ENCODE measurements at regions not wholly inside any gene's neighbourhood (a gene's known extent, or its start where the extent isn't known, plus 50 kb on each side); places are given as distances from the start of the nearest gene placed in this dataset.

GRCh38 chr6:17047889-17048288 is 54.0 kb upstream of the STMND1 start:
- no peak for DNase-seq (ENCODE audit: low read depth)

- no peak for DNase-seq (ENCODE audit: low read depth)
Observed at GRCh38 chr6:17045581-17046322, 56.1 kb upstream of the STMND1 start.

GRCh38 chr6:17043148-17043522 is 58.7 kb upstream of the STMND1 start:
- DNase-seq (ENCODE audit: low read depth): no peak

DNA sequence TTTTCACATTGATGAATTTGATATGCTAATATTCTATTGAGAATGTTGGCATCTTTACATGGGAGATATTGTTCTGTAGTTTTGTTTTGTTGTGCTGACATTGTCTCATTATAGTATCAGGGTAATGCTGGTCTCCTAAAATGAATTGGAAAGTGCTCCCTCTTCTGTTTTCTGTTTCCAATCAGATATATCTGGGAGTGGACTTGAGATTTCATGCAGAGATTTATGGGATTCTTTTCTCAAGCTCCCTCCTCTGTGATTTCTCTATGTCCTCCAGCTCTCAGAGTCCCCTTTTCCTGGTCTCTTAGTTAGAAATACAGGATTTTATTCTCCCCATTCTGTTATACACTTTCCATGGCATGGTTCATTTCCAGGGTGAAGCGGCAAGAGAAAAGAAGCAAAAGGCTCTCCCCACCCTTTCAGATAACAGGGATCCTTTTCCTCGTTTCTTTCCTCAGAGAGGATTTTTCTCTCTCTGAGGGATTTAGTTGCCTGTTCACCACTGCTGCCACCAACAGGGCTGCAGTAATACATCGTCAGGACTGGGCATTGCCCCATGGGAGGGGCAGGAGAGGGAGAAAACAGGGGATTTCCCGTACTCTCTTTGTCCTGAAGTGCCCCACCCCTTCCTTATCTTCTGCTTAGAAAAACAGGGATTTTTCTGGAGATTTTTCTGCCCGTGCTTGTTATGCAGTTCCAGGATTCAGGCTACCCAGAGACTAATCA is 59.3 kb upstream of the STMND1 start:
- no peak for DNase-seq (ENCODE audit: low read depth)

DNA sequence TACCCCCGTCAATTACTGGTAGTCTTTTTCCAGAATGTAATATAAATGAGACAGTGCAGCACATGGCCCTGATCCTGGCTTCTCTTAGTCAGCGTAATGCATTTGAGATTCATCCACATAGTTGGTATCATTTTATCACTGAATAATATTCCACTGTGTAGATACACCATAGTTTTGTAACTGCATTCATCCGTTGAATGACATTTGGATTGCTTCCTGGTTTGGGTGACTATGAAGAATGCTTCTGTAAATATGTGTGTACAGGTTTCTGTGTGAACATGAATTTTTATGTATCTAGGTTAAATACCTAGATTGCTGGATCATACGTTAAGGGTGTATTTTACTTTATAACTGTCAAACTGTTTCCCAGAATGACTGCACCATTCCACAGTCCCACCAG is 62.6 kb upstream of the STMND1 start:
- DNase-seq (ENCODE audit: low read depth): no peak

DNA sequence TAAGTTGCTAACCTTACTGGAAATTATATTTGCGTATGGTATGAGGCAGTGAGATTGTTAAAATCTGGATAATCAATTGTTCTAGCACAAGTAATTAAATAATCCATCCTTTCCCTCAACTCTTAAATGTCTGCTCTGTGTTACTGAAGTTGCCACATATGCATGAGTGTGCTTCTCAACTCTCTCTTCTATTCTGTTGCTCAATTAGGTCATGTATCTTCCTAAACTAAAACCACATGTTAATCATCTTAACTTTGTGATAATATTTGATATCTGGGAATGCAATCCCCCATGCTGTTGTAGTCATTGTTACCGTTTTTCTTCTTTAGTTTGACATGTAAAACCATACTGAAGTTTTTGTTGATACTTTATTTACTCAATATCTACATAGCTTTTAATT is 63.5 kb upstream of the STMND1 start:
- no peak for DNase-seq (ENCODE audit: low read depth)

DNA sequence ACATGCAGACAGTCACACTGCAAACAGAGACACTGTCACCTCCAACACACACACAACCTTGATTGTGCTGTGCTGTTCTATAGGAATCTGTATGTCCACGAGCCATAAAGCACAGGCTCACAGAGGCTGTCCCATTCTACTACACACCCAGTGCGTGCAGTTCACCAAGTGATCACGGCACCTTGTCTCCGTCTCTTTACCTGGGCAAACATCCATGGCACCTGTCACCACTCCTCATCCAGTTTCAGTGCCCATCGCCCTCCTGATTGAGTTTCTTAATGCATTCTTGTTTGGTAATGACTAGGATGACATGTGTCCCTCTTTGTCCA is 65.8 kb upstream of the STMND1 start:
- no peak for DNase-seq (ENCODE audit: low read depth)

GRCh38 chr6:17035257-17036064 is 66.4 kb upstream of the STMND1 start:
- DNase-seq (ENCODE audit: low read depth): no peak

DNA sequence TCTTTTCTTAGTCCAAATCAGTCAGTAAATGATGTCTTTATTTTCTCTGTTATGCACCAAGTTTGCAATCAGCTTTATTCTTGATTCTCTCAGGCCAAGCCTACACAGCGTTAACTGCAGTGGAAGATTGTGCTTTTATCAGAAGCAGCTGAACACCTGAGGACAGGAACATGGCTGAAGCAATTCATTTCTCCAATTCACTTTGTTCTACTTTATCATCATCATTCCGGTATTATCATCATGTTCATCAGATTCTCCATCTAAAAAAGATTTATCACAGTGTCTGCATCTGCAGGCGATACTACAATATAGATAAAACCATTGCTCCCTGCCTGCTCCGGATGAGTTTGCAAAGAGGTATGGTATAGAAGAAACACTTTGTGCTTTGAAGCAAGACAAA is 68.1 kb upstream of the STMND1 start:
- DNase-seq (ENCODE audit: low read depth): no peak

GRCh38 chr6:17032988-17033634 is 68.7 kb upstream of the STMND1 start:
- DNase-seq (ENCODE audit: low read depth): no peak

- DNase-seq (ENCODE audit: low read depth): no peak
Observed at GRCh38 chr6:17032590-17032987, 69.3 kb upstream of the STMND1 start.

GRCh38 chr6:17031961-17032360 is 69.9 kb upstream of the STMND1 start:
- DNase-seq (ENCODE audit: low read depth): no peak

- DNase-seq (ENCODE audit: low read depth): no peak
Observed at GRCh38 chr6:17027441-17027840, 74.4 kb upstream of the STMND1 start.

DNA sequence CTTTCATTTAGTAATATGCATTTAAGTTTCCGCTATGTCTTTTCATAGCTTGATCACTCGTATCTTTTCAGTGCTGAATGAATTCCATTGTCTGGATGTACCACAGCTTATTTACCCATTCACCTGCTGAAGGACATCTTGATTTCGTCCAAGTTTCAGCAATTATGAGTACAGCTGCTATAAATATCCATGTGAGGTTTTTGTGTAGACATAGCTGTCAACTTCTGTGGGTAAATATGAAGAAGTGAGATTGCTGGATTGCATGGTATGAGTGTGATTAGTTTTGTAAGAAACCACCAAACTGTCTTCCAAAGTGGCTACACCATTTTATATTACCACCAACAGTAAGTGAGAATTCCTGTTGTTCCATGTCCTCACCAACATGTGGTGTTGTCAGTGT is 79.2 kb upstream of the STMND1 start:
- DNase-seq (ENCODE audit: low read depth): no peak

DNA sequence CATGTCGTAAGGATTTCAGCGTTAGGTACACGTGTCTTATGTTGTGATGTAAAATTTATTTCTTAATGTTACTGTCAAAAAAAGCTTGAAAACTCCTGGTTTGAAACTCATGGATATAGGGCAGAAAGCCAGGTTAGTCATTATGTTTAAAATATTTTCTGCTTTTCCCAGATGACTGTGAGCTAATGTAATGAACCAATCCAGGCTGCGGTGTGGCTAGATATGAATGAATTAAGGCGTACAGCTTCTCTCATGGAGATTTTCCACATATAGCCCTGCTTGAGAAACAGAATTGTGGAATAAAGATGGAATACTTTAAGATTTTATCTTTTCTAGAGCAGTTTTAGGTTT is 80.3 kb upstream of the STMND1 start:
- DNase-seq (ENCODE audit: low read depth): no peak

DNA sequence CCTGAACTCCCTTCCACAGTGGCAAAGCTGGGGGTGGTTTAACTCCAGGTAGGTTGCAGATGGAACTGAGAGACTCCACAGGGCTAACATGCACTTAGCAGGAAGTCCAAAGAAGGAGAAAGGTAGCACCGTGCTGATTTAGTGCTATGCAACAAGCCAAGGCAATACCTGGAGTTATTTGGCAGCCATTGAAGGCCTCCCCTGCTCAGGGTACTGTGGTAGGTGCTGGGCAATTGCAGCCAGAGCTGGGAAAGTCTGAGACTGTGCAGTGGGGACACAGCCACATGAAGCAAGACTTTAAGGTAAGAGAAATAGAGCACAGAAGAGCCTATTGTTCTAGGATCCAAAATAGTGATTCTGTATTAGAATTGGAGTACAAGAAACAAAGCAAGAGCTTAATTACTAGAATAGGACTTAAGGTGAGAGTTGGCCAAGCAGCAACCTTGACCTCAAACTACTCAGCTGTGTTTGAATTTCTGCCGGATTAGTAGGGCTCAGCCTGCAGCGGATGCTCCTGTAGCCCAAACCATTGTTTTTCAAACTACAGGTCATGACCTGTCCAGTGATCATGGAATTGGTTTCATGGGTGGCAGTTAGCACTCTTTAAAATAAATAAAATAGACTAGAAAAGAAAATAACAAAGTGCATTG is 80.8 kb upstream of the STMND1 start:
- no peak for DNase-seq (ENCODE audit: low read depth)

DNA sequence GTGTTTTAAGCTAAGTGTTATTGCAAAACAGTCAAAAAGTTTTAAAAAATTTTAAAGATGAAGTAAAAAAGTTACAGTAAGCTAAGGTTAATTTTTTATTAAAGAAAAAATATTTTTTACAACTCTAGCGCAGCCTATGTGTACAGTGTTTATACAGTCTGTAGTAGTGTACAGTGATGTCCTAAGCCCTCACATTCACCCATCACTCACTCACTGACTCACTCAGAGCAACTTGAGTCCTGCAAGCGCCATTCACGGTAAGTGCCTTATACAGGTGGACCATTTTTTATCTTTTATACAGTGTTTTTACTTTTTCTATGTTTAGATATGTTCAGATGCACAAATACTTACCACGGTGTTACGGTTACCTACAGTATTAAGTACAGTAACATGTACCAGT is 83.4 kb upstream of the STMND1 start:
- DNase-seq (ENCODE audit: low read depth): no peak

DNA sequence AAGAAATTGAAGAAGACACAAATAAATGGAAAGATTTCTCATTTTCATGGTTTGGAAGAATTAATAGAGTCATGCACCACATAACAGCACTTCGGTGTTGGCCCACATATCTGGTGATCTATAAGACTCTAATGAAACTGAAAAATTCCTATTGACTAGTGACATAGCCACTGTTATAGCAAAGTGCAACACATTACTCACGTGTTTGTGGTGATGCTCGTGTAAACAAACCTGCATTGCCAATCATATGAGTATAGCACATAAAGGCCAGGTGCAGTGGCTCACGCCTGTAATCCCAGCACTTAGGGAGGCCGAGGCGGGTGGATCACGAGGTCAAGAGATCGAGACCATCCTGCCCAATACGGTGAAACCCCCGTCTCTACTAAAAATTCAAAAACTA is 84.4 kb upstream of the STMND1 start:
- no peak for DNase-seq (ENCODE audit: low read depth)

GRCh38 chr6:17015551-17016381 is 86.1 kb upstream of the STMND1 start:
- DNase-seq (ENCODE audit: low read depth): peak; percentile 14

- no peak for DNase-seq (ENCODE audit: low read depth)
Observed at GRCh38 chr6:17015144-17015543, 86.7 kb upstream of the STMND1 start.

GRCh38 chr6:17013701-17014100 is 88.1 kb upstream of the STMND1 start:
- DNase-seq (ENCODE audit: low read depth): no peak
